GM06990 (cell line): ENCODE measurements at regions not wholly inside any gene's neighbourhood (a gene's known extent, or its start where the extent isn't known, plus 50 kb on each side); places are given as distances from the start of the nearest gene placed in this dataset.

Source experiments
- DNase-seq: peaks from one replicate; pipeline ENCODE4 v3.0.0-alpha.2; 2011; ENCODE audit not compliant: insufficient read length; ENCODE audit errors: extremely low read depth
- H3K27me3 ChIP-seq: replicated peaks from 2 replicates; pipeline ENCODE4 v1.6.0; 2011; ENCODE audit warnings: low read length; ENCODE audit not compliant: control insufficient read depth, insufficient read depth
- H3K36me3 ChIP-seq: 2 replicates; pipeline ENCODE4 v1.5.1; 2011; ENCODE audit warnings: low read length; ENCODE audit not compliant: control insufficient read depth, insufficient read depth
- H3K4me3 ChIP-seq: replicated peaks from 2 replicates; pipeline ENCODE4 v1.5.1; 2011; ENCODE audit warnings: low read depth, mild to moderate bottlenecking, control low read depth, low read length
- CTCF ChIP-seq: IDR thresholded peaks from 2 replicates; pipeline ENCODE4 v1.5.1; 2011; ENCODE audit warnings: low read length, control low read depth, mild to moderate bottlenecking, inconsistent platforms; ENCODE audit not compliant: insufficient read depth, poor library complexity, severe bottlenecking

GRCh38 chr12:19963972-19964371, 404.4 kb upstream of the PDE3A start:
- no peaks in the 10 kb centered on the region; the same call in 1 of the 2 replicates for H3K27me3 ChIP-seq
- TF ChIP-seq CTCF, result no peak
- H3K36me3 ChIP-seq, result no peaks in the 10 kb centered on the region
- no peak for DNase-seq
- no peak overlapping the region for H3K4me3 ChIP-seq

- H3K36me3 ChIP-seq, result no peaks in the 10 kb centered on the region
- TF ChIP-seq CTCF, result no peak
- H3K4me3 ChIP-seq, result no peak overlapping the region
- no peaks in the 10 kb centered on the region; the same call in 1 of the 2 replicates for H3K27me3 ChIP-seq
- DNase-seq, result no peak
Observed at GRCh38 chr12:19964549-19964948, 403.8 kb upstream of the PDE3A start.

- no peak overlapping the region for H3K4me3 ChIP-seq
- no peak for TF ChIP-seq CTCF
- DNase-seq, result no peak
- H3K36me3 ChIP-seq, result no peaks in the 10 kb centered on the region
- H3K27me3 ChIP-seq, result no peaks in the 10 kb centered on the region
Observed at GRCh38 chr12:19965196-19966038, 402.9 kb upstream of the PDE3A start.

GRCh38 chr12:19967001-19967400, 401.3 kb upstream of the PDE3A start:
- Histone ChIP-seq H3K4me3 (no peak overlapping the region), H3K36me3 (no peaks in the 10 kb centered on the region), H3K27me3 (no peaks in the 10 kb centered on the region)
- no peak for TF ChIP-seq CTCF
- DNase-seq, result no peak

GRCh38 chr12:19967431-19967830, 400.9 kb upstream of the PDE3A start:
- no peak for TF ChIP-seq CTCF
- DNase-seq, result no peak
- Histone ChIP-seq H3K36me3 (no peaks in the 10 kb centered on the region), H3K4me3 (no peak overlapping the region), H3K27me3 (no peaks in the 10 kb centered on the region)
